ENCODE measurements at regions not wholly inside any gene's neighbourhood (a gene's known extent, or its start where the extent isn't known, plus 50 kb on each side); places are given as distances from the start of the nearest gene placed in this dataset.

DNA sequence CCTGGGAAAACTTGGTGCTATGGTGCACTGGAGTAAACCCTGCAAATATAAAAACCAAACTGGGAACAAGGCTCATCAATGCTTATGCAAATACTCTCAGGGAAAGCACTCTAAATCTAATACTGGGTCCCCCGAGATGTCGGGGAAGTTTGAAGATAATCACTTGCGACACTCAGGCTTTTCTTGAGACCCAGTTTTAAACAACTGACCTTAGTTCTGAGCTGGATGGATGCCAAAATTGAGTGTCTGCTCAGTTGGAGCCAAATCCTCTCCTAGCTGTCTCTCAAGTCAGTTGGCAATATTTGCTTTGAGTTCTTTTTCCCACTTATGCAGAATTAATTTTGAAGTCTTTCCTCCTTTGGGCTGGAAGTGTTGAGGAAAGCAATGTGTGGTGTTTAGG, 75.5 kb upstream of the CD2AP start:
- no peak for TF ChIP-seq EZH2phosphoT487 (IDR thresholded peaks at IDR 0.05; ENCODE audit: low read length)
- no peak for TF ChIP-seq CTCF (IDR thresholded peaks at IDR 0.05; ENCODE audit: low read length)
